Body of pancreas (tissue), 4 donors: ENCODE measurements at regions not wholly inside any gene's neighbourhood (a gene's known extent, or its start where the extent isn't known, plus 50 kb on each side); places are given as distances from the start of the nearest gene placed in this dataset.

Experiments used
- CTCF ChIP-seq, 7 experiments: fragments of 450-650 bp in 4 of 7; fragments of 200-600 bp in 3 of 7; sonication (generic) in 3 of 7; IDR thresholded peaks; one replicate each; pipeline ENCODE4 v1.5.1; 2016 to 2019; ENCODE audit warnings: antibody characterized with exemption in 7 of 7
- POLR2A ChIP-seq, 3 donors: fragments of 450-650 bp; IDR thresholded peaks; one replicate each; pipeline ENCODE4 v1.6.1; 2016; ENCODE audit warnings: antibody characterized with exemption in 3 of 3, mild to moderate bottlenecking in 2 of 3

DNA sequence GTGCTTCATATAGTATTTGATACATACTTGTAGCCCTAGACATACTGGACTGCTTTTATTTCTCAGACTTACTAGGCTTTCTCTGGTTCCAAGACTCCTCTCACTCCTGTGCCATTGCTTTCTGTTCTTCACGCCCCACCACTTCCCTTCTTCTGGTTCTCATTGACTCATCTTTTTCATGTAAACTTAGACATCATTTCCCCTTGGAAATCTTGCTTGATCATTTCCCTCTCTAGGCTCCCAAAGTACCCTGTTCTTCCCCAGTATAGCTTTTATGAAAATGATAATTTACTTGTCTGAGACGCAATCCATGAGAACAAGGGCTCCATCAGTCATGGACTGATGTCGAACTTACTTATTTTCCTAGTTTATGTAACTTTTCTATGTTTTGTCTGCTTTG is 83.5 kb downstream of the TLR4 start:
- no peak for TF ChIP-seq CTCF (IDR thresholded peaks at IDR 0.05)
- no peak for TF ChIP-seq POLR2A (IDR thresholded peaks at IDR 0.05)
